Retinal pigment epithelial cell (primary cell): ENCODE measurements at regions not wholly inside any gene's neighbourhood (a gene's known extent, or its start where the extent isn't known, plus 50 kb on each side); places are given as distances from the start of the nearest gene placed in this dataset.

Experiments used
- DNase-seq: peaks from one replicate; pipeline ENCODE4 v3.0.0-alpha.2; 2010; ENCODE audit warnings: low read depth
- H3K4me3 ChIP-seq: 2 replicates; pipeline ENCODE4 v1.5.1; 2011; ENCODE audit warnings: mild to moderate bottlenecking, low read length, control low read depth, moderate library complexity
- TF ChIP-seq, protein P1 (sequence below): conservative IDR thresholded peaks from 2 replicates; pipeline ENCODE4 v1.5.1; 2011; ENCODE audit warnings: low read depth, low read length, control low read depth, inconsistent platforms

- DNase-seq, result no peak
- TF ChIP-seq, protein P1, sequence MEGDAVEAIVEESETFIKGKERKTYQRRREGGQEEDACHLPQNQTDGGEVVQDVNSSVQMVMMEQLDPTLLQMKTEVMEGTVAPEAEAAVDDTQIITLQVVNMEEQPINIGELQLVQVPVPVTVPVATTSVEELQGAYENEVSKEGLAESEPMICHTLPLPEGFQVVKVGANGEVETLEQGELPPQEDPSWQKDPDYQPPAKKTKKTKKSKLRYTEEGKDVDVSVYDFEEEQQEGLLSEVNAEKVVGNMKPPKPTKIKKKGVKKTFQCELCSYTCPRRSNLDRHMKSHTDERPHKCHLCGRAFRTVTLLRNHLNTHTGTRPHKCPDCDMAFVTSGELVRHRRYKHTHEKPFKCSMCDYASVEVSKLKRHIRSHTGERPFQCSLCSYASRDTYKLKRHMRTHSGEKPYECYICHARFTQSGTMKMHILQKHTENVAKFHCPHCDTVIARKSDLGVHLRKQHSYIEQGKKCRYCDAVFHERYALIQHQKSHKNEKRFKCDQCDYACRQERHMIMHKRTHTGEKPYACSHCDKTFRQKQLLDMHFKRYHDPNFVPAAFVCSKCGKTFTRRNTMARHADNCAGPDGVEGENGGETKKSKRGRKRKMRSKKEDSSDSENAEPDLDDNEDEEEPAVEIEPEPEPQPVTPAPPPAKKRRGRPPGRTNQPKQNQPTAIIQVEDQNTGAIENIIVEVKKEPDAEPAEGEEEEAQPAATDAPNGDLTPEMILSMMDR, result peak; percentile 70
These were observed 898.4 kb downstream of the SLC16A7 start for GRCh38 chr12:60494244-60494643.

DNA sequence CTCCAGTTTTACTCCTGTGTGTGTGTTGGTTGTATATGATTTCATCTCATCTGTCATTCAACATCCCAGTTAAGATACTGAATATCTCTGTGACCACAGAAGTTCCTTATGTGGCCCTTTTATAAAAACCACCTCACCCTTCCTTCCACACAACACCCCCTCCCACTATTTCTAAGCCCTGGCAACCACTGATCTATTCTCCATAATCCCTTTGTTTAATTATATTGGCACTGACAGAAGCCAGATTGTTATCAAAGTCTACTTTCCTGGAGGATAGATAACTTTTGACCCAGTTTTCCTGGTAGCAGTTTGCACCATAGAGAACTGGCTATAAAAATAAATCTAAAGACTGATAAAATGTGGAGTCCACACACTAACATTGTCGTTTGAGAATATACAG is 902.8 kb downstream of the SLC16A7 start:
- no peak overlapping the region for H3K4me3 ChIP-seq
- DNase-seq, result no peak
- TF ChIP-seq, protein P1, result no peak

More at GRCh38 chr12:60494244-60494643, 898.4 kb downstream of the SLC16A7 start:
- H3K4me3 ChIP-seq, result no peak overlapping the region

DNA sequence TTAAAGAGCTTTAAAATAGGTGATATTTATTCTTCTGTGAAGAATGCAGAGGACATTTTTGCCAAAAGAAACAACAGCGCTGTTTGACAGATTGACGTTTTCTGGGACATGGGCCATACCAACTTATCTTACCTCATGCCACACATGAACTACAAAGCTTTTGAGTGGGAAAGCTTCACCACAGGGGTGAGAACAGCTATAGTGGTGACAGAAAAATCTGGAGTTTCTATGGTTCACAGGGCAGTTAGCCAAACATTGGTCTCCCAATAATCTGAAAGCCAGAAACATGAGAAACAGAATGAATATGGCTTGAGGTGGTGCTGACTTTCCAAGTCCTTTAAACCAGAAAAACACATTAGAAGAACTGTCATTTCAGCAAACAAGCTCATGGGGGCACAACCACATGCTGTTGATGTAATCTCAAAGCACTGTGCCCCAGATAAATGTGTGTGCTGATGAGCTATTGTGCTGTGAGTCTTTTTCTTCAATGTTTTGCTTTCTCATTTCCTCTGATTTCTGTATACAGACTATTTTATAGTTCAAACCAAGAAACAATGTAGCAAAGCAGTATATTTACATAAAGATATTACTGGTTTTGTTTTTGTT is 905.4 kb downstream of the SLC16A7 start:
- TF ChIP-seq, protein P1, result no peak
- no peak overlapping the region for H3K4me3 ChIP-seq
- peak; percentile 42 for DNase-seq

DNA sequence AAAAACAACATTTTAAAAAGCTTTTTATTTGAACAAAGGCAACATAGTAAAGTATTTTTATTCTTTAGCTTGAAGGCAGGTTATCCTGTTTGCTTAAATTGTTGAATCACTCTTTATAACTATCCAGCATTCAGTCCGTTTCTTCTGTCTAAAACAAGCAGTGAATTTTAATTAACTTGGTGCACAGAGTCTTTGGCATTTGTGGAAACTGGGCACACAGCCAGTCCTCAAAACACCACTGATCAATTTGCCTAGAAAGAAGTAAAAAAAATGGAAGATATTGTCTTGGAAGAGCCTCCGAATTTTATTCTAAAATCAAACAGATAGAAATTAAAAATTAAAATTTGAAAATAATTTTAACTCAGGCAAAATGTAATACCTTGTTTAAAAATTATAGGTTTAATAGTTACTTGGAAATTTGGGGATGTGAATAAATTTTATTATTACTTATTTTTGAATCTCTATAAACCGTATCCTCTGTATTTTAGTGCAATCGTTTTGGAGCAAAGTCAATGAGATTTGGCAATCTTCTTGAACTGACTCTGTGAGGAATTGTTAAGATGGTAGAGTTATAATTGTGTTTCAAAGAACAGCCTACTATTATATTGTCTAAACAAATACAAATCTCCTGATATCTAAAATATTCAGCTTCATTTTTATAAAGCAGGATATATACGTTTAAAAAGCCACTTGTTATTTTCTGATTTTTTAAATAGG is 927.0 kb downstream of the SLC16A7 start:
- TF ChIP-seq, protein P1, result no peak
- H3K4me3 ChIP-seq, result no peak overlapping the region
- no peak for DNase-seq

GRCh38 chr12:60529261-60529660 is 933.4 kb downstream of the SLC16A7 start:
- no peak overlapping the region for H3K4me3 ChIP-seq
- DNase-seq, result no peak
- TF ChIP-seq, protein P1, result no peak

- no peak for DNase-seq
- TF ChIP-seq, protein P1, result no peak
- no peak overlapping the region for H3K4me3 ChIP-seq
These were observed 933.9 kb downstream of the SLC16A7 start for GRCh38 chr12:60529723-60530122.

- TF ChIP-seq, protein P1, result no peak
- no peak for DNase-seq
- no peak overlapping the region for H3K4me3 ChIP-seq
These were observed 939.5 kb downstream of the SLC16A7 start for GRCh38 chr12:60535363-60535762.
